IMR-90 (cell line): ENCODE measurements at regions not wholly inside any gene's neighbourhood (a gene's known extent, or its start where the extent isn't known, plus 50 kb on each side); places are given as distances from the start of the nearest gene placed in this dataset.

Experiments
- ATAC-seq: fragments of 200-7000 bp; cut with Tn5 transposase; 2 replicates; pipeline ENCODE4 v1.9.1; 2020; ENCODE audit warnings: low read depth, mild to moderate bottlenecking, moderate library complexity
- BruUV-seq: library from RNA; stranded (reverse); fragments of 400-500 nt; replicated peaks from 2 replicates; lab custom pipeline; 2021; lab: Mats Ljungman, UMichigan
- CTCF ChIA-PET: fragments of 300-600 bp; formaldehyde crosslinking; extraction: SDS; loops from one replicate; lab custom pipeline; 2021; ENCODE audit warnings: antibody characterized with exemption; lab: Yijun Ruan, JAX
- POLR2A ChIA-PET: fragments of 300-600 bp; sonication (Branson Sonifier 250); formaldehyde crosslinking; loops from one replicate; lab custom pipeline; 2022; ENCODE audit warnings: antibody characterized with exemption; ENCODE audit not compliant: unreplicated experiment; lab: Charles Lee
- DNase-seq: peaks from one replicate; pipeline ENCODE4 v3.0.0; 2013
- H2AFZ ChIP-seq: replicated peaks from 2 replicates; pipeline ENCODE3; 2013; ENCODE audit warnings: low read length, mild to moderate bottlenecking; ENCODE audit not compliant: poor library complexity
- H2AK5ac ChIP-seq: 2 replicates; pipeline ENCODE4 v1.6.1; 2013; ENCODE audit warnings: low read depth, low read length, inconsistent platforms
- H2AK9ac ChIP-seq: replicated peaks from 2 replicates; pipeline ENCODE3; 2013; ENCODE audit warnings: mild to moderate bottlenecking, low read depth, low read length, moderate library complexity; ENCODE audit not compliant: poor library complexity
- H2BK120ac ChIP-seq: 2 replicates; pipeline ENCODE4 v1.6.1; 2013; ENCODE audit warnings: low read depth, low read length, inconsistent platforms
- H2BK15ac ChIP-seq: 3 replicates; pipeline ENCODE4 v1.6.1; 2013; ENCODE audit warnings: low read depth, low read length, inconsistent platforms
- H2BK20ac ChIP-seq: 2 replicates; pipeline ENCODE4 v1.6.1; 2013; ENCODE audit warnings: low read depth, mild to moderate bottlenecking, inconsistent platforms, low read length, moderate library complexity
- H2BK5ac ChIP-seq: 2 replicates; pipeline ENCODE4 v1.6.1; 2013; ENCODE audit warnings: mild to moderate bottlenecking, low read depth, low read length, inconsistent platforms; ENCODE audit not compliant: poor library complexity, severe bottlenecking
- H3K14ac ChIP-seq: replicated peaks from 2 replicates; pipeline ENCODE4 v1.6.1; 2013; ENCODE audit warnings: low read depth, low read length, inconsistent platforms
- H3K18ac ChIP-seq: 2 replicates; pipeline ENCODE4 v1.6.1; 2013; ENCODE audit warnings: low read depth, low read length, control low read depth
- H3K23ac ChIP-seq: 2 replicates; pipeline ENCODE4 v1.6.1; 2013; ENCODE audit warnings: low read depth, low read length, inconsistent platforms
- H3K27ac ChIP-seq: 2 replicates; pipeline ENCODE4 v1.5.1; 2013; ENCODE audit warnings: mild to moderate bottlenecking, control low read depth, low read length; ENCODE audit not compliant: insufficient read depth
- H3K27me3 ChIP-seq: 2 replicates; pipeline ENCODE4 v1.6.1; 2013; ENCODE audit warnings: low read length; ENCODE audit not compliant: control insufficient read depth, insufficient read depth
- H3K36me3 ChIP-seq: 2 replicates; pipeline ENCODE4 v1.6.1; 2013; ENCODE audit warnings: low read length, mixed read lengths; ENCODE audit not compliant: control insufficient read depth, insufficient read depth
- H3K4ac ChIP-seq: 2 replicates; pipeline ENCODE4 v1.6.1; 2013; ENCODE audit warnings: low read depth, low read length, inconsistent platforms
- H3K4me1 ChIP-seq: 2 replicates; pipeline ENCODE4 v1.6.1; 2013; ENCODE audit warnings: low read length, mixed read lengths; ENCODE audit not compliant: control insufficient read depth, insufficient read depth
- H3K4me2 ChIP-seq: 2 replicates; pipeline ENCODE4 v1.6.1; 2013; ENCODE audit warnings: low read depth, mild to moderate bottlenecking, control low read depth, low read length, moderate library complexity
- H3K4me3 ChIP-seq: 2 replicates; pipeline ENCODE4 v1.5.1; 2013; ENCODE audit warnings: low read depth, mild to moderate bottlenecking, control low read depth, low read length, moderate library complexity; ENCODE audit not compliant: insufficient read depth
- H3K56ac ChIP-seq: 2 replicates; pipeline ENCODE4 v1.6.1; 2013; ENCODE audit warnings: low read length, inconsistent platforms; ENCODE audit not compliant: insufficient read depth; ENCODE audit errors: extremely low read depth
- H3K79me1 ChIP-seq, 2 experiments: 2 replicates each; pipeline ENCODE4 v1.6.1; 2013; ENCODE audit warnings: low read length in 2 of 2, inconsistent platforms in 1 of 2, low read depth in 1 of 2
- H3K9ac ChIP-seq: 2 replicates; pipeline ENCODE4 v1.6.1; 2013; ENCODE audit warnings: low read depth, low read length, control low read depth
- H3K9me1 ChIP-seq: 2 replicates; pipeline ENCODE4 v1.6.1; 2013; ENCODE audit warnings: low read length, inconsistent platforms; ENCODE audit not compliant: insufficient read depth
- H3K9me3 ChIP-seq: 2 replicates; pipeline ENCODE4 v1.6.1; 2013; ENCODE audit warnings: low read length; ENCODE audit not compliant: control insufficient read depth, insufficient read depth
- H4K20me1 ChIP-seq: 2 replicates; pipeline ENCODE4 v1.6.1; 2013; ENCODE audit warnings: low read length, inconsistent platforms; ENCODE audit not compliant: insufficient read depth
- H4K5ac ChIP-seq: 2 replicates; pipeline ENCODE4 v1.6.1; 2013; ENCODE audit warnings: mild to moderate bottlenecking, low read depth, low read length, control low read depth
- H4K8ac ChIP-seq, 2 experiments: 2 replicates each; pipeline ENCODE4 v1.6.1; 2013; ENCODE audit warnings: low read depth in 2 of 2, low read length in 2 of 2, control low read depth in 1 of 2, inconsistent platforms in 1 of 2
- H4K91ac ChIP-seq: 2 replicates; pipeline ENCODE4 v1.6.1; 2013; ENCODE audit warnings: low read depth, low read length, inconsistent platforms; ENCODE audit not compliant: insufficient read depth
- CEBPB ChIP-seq: IDR thresholded peaks from 2 replicates; pipeline ENCODE4 v1.6.1; 2012; ENCODE audit warnings: low read depth, low read length, improper control_type of control experiment
- CHD1 ChIP-seq: IDR thresholded peaks from 2 replicates; pipeline ENCODE4 v1.6.1; 2012; ENCODE audit warnings: low read depth, low read length, improper control_type of control experiment
- CTCF ChIP-seq: conservative IDR thresholded peaks from 2 replicates; pipeline ENCODE4 v1.5.1; 2012; ENCODE audit warnings: mild to moderate bottlenecking, low read depth, low read length, improper control_type of control experiment
- MAZ ChIP-seq: IDR thresholded peaks from 2 replicates; pipeline ENCODE4 v1.6.1; 2012; ENCODE audit warnings: low read depth, mild to moderate bottlenecking, low read length, improper control_type of control experiment, moderate library complexity, borderline replicate concordance
- POLR2A ChIP-seq: IDR thresholded peaks from 2 replicates; pipeline ENCODE4 v1.6.1; 2012; ENCODE audit warnings: mild to moderate bottlenecking, low read depth, low read length
- RAD21 ChIP-seq: IDR thresholded peaks from 2 replicates; pipeline ENCODE4 v1.6.1; 2012; ENCODE audit warnings: low read length, improper control_type of control experiment
- RCOR1 ChIP-seq: IDR thresholded peaks from 2 replicates; pipeline ENCODE4 v1.6.1; 2012; ENCODE audit warnings: mild to moderate bottlenecking, low read length, improper control_type of control experiment; ENCODE audit not compliant: insufficient replicate concordance
- SMC3 ChIP-seq: fragments of 150-350 bp; IDR thresholded peaks from 2 replicates; pipeline ENCODE4 v1.6.1; 2016; ENCODE audit warnings: low read depth, mild to moderate bottlenecking, antibody characterized with exemption, low read length, moderate library complexity
- WGBS, 2 experiments: methylation state at CpG; one replicate each; pipeline versions ENCODE4 v1.1.5 to v1.1.7; 2013; ENCODE audit warnings: missing lambda C conversion rate in 2 of 2; ENCODE audit not compliant: insufficient read length in 1 of 2; ENCODE audit errors: extremely low coverage in 2 of 2; 5-methylcytosine and 5-hydroxymethylcytosine counted together
- dilution Hi-C: fragments of 300-500 bp; cut with HindIII; formaldehyde crosslinking; loops from one replicate; pipeline ENCODE4 v1.14.3; 2018; ENCODE audit warnings: low sequenced_read_pairs; ENCODE audit not compliant: unreplicated experiment
- in situ Hi-C: fragments of 300-500 bp; cut with MboI; formaldehyde crosslinking; loops from 3 replicates; pipeline ENCODE4 v1.14.3; 2019; ENCODE audit warnings: low sequenced_read_pairs, inconsistent platforms, mixed read lengths
- intact Hi-C: fragments of 100-400 bp; cut with micrococcal nuclease; formaldehyde crosslinking; loops from 2 replicates; pipeline ENCODE4 v1.10.0; 2022

GRCh38 chr2:234435836-234436481 is 60.9 kb downstream of the ARL4C start:
- peak overlapping the region; percentile 64 for H2AK5ac ChIP-seq
- H3K4me1 ChIP-seq = peaks cover 2% of the 10 kb centered on the region; the same call in 1 of the 2 replicates
- no peaks in the 10 kb centered on the region for H4K20me1 ChIP-seq
- CTCF ChIA-PET = no interaction called here
- peak; percentile 24; the same call in 1 of the 2 replicates for ATAC-seq
- H3K4me3 ChIP-seq = no peak overlapping the region
- no peak overlapping the region; the same call in 1 of the 2 replicates for H3K23ac ChIP-seq
- POLR2A ChIA-PET = no interaction called here
- no peak for DNase-seq
- WGBS, 2 experiments = 95% methylated on average over 4 of the region's 7 CpGs; no CpG with 5 or more reads in 1 of the 2 experiments
- peak overlapping the region; percentile 49; the same call in 1 of the 2 replicates for H4K91ac ChIP-seq
- H3K9ac ChIP-seq = no peak overlapping the region
- no TSS peak for BruUV-seq
- intact Hi-C loops = no loop called here
- H3K79me1 ChIP-seq = no peaks in the 10 kb centered on the region
- peak overlapping the region; percentile 58 for H2AFZ ChIP-seq
- H2BK5ac ChIP-seq = no peak overlapping the region
- H4K8ac ChIP-seq = peak overlapping the region in 1 of 2 experiments; percentile 30; a peak in 2 of 4 replicates
- in situ Hi-C loops = no loop called here
- no peak overlapping the region; the same call in 2 of the 3 replicates for H2BK15ac ChIP-seq
- peak overlapping the region; percentile 72; the same call in 1 of the 2 replicates for H4K5ac ChIP-seq
- H3K4me2 ChIP-seq = no peak overlapping the region
- H3K36me3 ChIP-seq = no peaks in the 10 kb centered on the region
- no peak overlapping the region for H3K27ac ChIP-seq
- H3K9me3 ChIP-seq = no peaks in the 10 kb centered on the region
- H3K27me3 ChIP-seq = no peaks in the 10 kb centered on the region
- H2AK9ac ChIP-seq = no peak overlapping the region
- H2BK120ac ChIP-seq = peak overlapping the region; percentile 38; the same call in 1 of the 2 replicates
- no peaks in the 10 kb centered on the region; the same call in 1 of the 2 replicates for H3K9me1 ChIP-seq
- H3K14ac ChIP-seq = no peak overlapping the region
- peak overlapping the region; percentile 73 for H2BK20ac ChIP-seq
- H3K18ac ChIP-seq = 0 out of 2 replicates have a peak overlapping the region, but pooled peaks have one; percentile 41
- peak overlapping the region; percentile 73 for H3K4ac ChIP-seq
- TF ChIP-seq RAD21 (no peak), MAZ (no peak), SMC3 (no peak), CEBPB (no peak), RCOR1 (no peak), POLR2A (no peak), CHD1 (no peak), CTCF (no peak)
- dilution Hi-C loops = no loop called here
- H3K56ac ChIP-seq = no peak overlapping the region
